Glutamatergic neuron (in vitro differentiated cells): ENCODE measurements at regions not wholly inside any gene's neighbourhood (a gene's known extent, or its start where the extent isn't known, plus 50 kb on each side); places are given as distances from the start of the nearest gene placed in this dataset.

ENCODE experiments used
- DNase-seq: peaks from one replicate; pipeline ENCODE4 v3.0.0; 2022
- H3K27ac Mint-ChIP-seq: one replicate; pipeline ENCODE4 v1.8.0; 2020; ENCODE audit warnings: mild to moderate bottlenecking, mixed read lengths, inconsistent platforms; ENCODE audit not compliant: unreplicated experiment
- H3K27me3 Mint-ChIP-seq: one replicate; pipeline ENCODE4 v1.8.0; 2020; ENCODE audit warnings: mild to moderate bottlenecking, moderate library complexity, mixed read lengths, inconsistent platforms; ENCODE audit not compliant: unreplicated experiment
- H3K36me3 Mint-ChIP-seq: one replicate; pipeline ENCODE4 v1.8.0; 2020; ENCODE audit warnings: mild to moderate bottlenecking, mixed read lengths, inconsistent platforms; ENCODE audit not compliant: unreplicated experiment
- H3K4me1 Mint-ChIP-seq: one replicate; pipeline ENCODE4 v1.8.0; 2020; ENCODE audit warnings: mild to moderate bottlenecking, low read depth, mixed read lengths, inconsistent platforms; ENCODE audit not compliant: unreplicated experiment
- H3K4me3 Mint-ChIP-seq: one replicate; pipeline ENCODE4 v1.8.0; 2020; ENCODE audit warnings: mild to moderate bottlenecking, mixed read lengths, inconsistent platforms; ENCODE audit not compliant: unreplicated experiment
- H3K9me3 Mint-ChIP-seq: one replicate; pipeline ENCODE4 v1.8.0; 2020; ENCODE audit warnings: mild to moderate bottlenecking, moderate library complexity, mixed read lengths, inconsistent platforms; ENCODE audit not compliant: unreplicated experiment
- TF ChIP-seq, protein P1 (sequence below): fragments of 200-600 bp; sonication (generic); IDR thresholded peaks from one replicate; pipeline ENCODE4 v1.5.0; 2021; ENCODE audit not compliant: partially characterized antibody, unreplicated experiment

DNA sequence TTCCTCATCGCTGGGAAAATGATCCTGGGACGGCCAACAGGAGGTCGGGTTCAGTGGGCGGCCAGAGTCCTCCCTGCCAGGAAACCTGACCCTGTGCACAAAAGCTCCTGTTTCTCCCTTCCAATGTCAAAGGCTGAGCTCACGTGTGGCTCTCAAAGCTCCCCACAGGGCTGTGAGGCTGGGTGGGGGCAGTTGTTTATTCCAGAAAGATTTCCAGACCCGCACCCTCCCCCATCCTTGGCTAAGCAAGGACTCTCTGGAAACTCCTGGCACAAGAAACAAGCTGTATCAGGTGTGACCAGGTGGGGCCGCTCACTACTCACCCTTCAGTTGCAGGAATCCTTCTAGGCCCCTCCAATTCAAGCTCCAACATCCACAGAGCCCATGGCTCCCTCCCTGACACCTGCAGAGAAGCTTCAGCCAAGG lies 131.9 kb downstream of the SHANK2 start:
- no peak overlapping the region for H3K4me3 Mint-ChIP-seq
- H3K36me3 Mint-ChIP-seq = peaks cover 5% of the 10 kb centered on the region
- DNase-seq = no peak
- no peak overlapping the region for H3K27ac Mint-ChIP-seq
- peaks cover 7% of the 10 kb centered on the region for H3K27me3 Mint-ChIP-seq
- TF ChIP-seq, protein P1, sequence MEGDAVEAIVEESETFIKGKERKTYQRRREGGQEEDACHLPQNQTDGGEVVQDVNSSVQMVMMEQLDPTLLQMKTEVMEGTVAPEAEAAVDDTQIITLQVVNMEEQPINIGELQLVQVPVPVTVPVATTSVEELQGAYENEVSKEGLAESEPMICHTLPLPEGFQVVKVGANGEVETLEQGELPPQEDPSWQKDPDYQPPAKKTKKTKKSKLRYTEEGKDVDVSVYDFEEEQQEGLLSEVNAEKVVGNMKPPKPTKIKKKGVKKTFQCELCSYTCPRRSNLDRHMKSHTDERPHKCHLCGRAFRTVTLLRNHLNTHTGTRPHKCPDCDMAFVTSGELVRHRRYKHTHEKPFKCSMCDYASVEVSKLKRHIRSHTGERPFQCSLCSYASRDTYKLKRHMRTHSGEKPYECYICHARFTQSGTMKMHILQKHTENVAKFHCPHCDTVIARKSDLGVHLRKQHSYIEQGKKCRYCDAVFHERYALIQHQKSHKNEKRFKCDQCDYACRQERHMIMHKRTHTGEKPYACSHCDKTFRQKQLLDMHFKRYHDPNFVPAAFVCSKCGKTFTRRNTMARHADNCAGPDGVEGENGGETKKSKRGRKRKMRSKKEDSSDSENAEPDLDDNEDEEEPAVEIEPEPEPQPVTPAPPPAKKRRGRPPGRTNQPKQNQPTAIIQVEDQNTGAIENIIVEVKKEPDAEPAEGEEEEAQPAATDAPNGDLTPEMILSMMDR = no peak
- H3K4me1 Mint-ChIP-seq = no peaks in the 10 kb centered on the region
- no peaks in the 10 kb centered on the region for H3K9me3 Mint-ChIP-seq

DNA sequence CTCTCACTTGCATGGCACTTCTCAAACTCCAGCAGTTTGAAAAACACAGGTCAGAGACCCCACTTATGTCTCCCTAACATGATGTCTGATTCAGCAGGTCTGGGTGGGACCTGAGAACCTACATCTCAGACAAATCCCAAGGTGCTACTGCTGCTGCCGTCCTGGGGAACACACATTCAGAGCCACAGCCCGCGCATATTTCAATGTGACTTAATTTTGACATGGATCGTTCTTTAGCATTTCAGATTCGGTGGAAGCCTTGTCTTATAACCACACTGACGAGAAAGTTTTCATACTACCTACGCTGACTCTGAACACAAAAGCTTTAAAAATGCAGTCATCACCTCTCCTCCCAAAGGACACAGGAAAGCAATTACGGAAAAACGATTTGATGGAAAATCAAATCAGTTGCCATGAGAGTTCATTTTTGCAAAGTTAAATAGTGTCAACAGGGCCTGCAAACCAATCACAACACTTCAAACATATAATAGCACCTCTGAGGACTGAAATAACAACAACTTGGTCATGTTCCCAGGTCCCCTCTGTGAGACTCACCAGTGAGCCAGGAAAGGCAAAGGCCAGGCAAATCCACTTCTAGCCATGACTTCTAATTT lies 132.6 kb downstream of the SHANK2 start:
- TF ChIP-seq, protein P1 = no peak
- DNase-seq = no peak
- Mint-ChIP-seq H3K36me3 (peaks cover 5% of the 10 kb centered on the region), H3K4me1 (no peaks in the 10 kb centered on the region), H3K27me3 (peaks cover 7% of the 10 kb centered on the region), H3K4me3 (no peak overlapping the region), H3K9me3 (no peaks in the 10 kb centered on the region), H3K27ac (no peak overlapping the region)

DNA sequence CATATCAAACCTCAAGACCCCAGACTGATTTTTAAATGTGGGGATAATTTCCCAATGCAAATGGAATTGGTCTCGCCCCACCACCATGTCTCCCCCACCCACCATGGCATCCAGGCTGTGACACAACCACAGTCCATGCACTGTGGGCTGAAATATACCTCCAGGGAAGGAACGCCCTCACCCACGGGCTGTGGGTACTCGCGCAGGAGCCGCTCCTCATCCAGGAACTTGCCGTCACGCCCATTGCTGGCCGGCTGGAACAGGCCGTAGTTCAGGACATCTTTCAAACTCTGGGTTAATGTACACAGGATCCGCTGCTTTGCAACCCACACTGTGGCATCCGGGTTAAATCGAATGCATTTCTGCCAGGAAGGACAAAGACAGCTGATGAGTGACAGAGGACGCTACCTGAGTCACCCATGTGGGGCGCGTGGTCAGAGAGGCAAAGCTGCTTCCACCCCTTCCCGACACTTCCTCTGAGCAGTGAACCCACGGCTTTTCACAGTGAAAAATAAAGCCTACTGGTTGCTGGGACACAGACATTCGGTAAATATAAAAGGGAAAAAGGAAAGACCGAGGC lies 133.6 kb downstream of the SHANK2 start:
- Mint-ChIP-seq H3K4me1 (no peaks in the 10 kb centered on the region), H3K36me3 (peaks cover under 1% of the 10 kb centered on the region), H3K27me3 (peaks cover 7% of the 10 kb centered on the region), H3K4me3 (no peak overlapping the region), H3K9me3 (no peaks in the 10 kb centered on the region), H3K27ac (no peak overlapping the region)
- TF ChIP-seq, protein P1 = no peak
- DNase-seq = no peak

DNA sequence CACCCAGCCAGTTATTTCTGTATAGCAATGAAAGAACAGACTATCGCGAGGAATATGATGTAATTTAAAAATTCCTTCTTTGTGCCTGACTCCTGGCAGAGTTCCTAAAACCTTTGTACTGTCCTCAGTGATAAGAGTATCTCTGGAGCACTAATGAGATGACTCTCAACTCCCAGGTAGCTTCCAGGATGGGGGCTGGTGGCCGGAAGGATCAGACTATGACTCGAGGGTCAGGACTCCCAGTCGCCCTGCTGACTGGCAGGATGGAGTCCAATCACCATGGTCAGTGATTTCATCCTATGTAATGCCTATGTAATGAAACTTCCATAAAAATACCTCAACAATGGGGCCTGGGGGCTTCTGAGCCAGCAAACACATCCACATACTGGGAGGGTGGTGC lies 135.1 kb downstream of the SHANK2 start:
- TF ChIP-seq, protein P1 = no peak
- Mint-ChIP-seq H3K9me3 (peaks cover 2% of the 10 kb centered on the region), H3K27me3 (peaks cover 7% of the 10 kb centered on the region), H3K36me3 (no peaks in the 10 kb centered on the region), H3K4me3 (no peak overlapping the region), H3K27ac (no peak overlapping the region), H3K4me1 (peaks cover 7% of the 10 kb centered on the region)
- no peak for DNase-seq

DNA sequence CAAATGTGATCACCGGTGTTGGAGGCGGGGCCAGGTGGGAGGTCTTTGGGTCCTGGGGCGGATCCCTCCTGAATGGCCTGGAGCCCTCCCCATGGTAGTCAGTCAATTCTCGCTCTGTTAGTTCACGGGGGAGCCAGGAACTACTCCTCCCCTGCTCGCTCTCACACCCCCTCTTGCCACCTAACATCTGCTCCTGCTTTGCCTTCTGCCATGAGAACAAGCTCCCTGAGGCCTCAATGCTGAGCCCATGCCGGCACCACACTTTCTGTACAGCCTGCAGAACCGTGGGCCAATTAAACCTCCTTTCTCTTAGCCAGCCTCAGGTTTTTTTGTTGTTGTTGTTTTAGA lies 135.7 kb downstream of the SHANK2 start:
- Mint-ChIP-seq H3K27me3 (peaks cover 7% of the 10 kb centered on the region), H3K27ac (no peak overlapping the region), H3K4me3 (no peak overlapping the region), H3K4me1 (peaks cover 9% of the 10 kb centered on the region), H3K36me3 (peaks cover 2% of the 10 kb centered on the region), H3K9me3 (peaks cover 3% of the 10 kb centered on the region)
- TF ChIP-seq, protein P1 = no peak
- no peak for DNase-seq
